DOHH2 (cell line): ENCODE measurements at regions not wholly inside any gene's neighbourhood (a gene's known extent, or its start where the extent isn't known, plus 50 kb on each side); places are given as distances from the start of the nearest gene placed in this dataset.

ENCODE experiments used
- EZH2phosphoT487 ChIP-seq: fragments of 200-600 bp; sonication (generic); IDR thresholded peaks from 2 replicates; pipeline ENCODE4 v1.6.1; 2017; ENCODE audit warnings: borderline replicate concordance, mild to moderate bottlenecking, antibody characterized with exemption, low read length, moderate library complexity, mixed read lengths
- TF ChIP-seq, protein P1 (sequence below): fragments of 200-600 bp; sonication (generic); IDR thresholded peaks from one replicate; pipeline ENCODE4 v1.5.1; 2014; ENCODE audit warnings: antibody characterized with exemption, mild to moderate bottlenecking, low read depth, low read length; ENCODE audit not compliant: poor library complexity, severe bottlenecking

DNA sequence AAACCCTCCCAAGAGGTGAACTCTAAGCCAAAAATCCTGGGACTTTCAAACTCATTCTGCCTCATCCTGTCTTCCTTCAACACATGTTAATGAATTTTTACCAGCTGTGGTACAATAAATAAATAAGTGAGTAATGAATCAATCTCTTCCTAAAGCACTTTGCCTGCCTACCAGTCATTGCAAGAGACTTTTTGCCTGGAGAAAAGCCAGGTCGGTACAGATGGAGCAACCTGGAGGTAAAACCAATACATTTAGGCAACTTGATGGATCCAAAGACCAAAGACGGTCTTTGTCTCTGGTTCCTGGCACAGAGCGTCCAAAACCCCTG is 324.2 kb downstream of the PMP22 start:
- TF ChIP-seq, protein P1, sequence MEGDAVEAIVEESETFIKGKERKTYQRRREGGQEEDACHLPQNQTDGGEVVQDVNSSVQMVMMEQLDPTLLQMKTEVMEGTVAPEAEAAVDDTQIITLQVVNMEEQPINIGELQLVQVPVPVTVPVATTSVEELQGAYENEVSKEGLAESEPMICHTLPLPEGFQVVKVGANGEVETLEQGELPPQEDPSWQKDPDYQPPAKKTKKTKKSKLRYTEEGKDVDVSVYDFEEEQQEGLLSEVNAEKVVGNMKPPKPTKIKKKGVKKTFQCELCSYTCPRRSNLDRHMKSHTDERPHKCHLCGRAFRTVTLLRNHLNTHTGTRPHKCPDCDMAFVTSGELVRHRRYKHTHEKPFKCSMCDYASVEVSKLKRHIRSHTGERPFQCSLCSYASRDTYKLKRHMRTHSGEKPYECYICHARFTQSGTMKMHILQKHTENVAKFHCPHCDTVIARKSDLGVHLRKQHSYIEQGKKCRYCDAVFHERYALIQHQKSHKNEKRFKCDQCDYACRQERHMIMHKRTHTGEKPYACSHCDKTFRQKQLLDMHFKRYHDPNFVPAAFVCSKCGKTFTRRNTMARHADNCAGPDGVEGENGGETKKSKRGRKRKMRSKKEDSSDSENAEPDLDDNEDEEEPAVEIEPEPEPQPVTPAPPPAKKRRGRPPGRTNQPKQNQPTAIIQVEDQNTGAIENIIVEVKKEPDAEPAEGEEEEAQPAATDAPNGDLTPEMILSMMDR: no peak
- no peak for TF ChIP-seq EZH2phosphoT487
